Spleen (tissue), 11 donors: ENCODE measurements at regions not wholly inside any gene's neighbourhood (a gene's known extent, or its start where the extent isn't known, plus 50 kb on each side); places are given as distances from the start of the nearest gene placed in this dataset.
A peak's percentile ranks its signal among the peaks of the same experiment; 100 is the strongest.

ENCODE experiments used
- DNase-seq: peaks from one replicate; pipeline ENCODE4 v3.0.0-alpha.2; 2020
- H3K27ac ChIP-seq, 8 donors: fragments of 200-600 bp; sonication (generic) in 7 of 8; 1 replicate in 4 of 8; 2 replicates in 4 of 8; pipeline versions ENCODE4 v1.5.0 to v1.8.0; 2016 to 2021; ENCODE audit warnings: inconsistent platforms in 4 of 8, mild to moderate bottlenecking in 4 of 8, moderate library complexity in 1 of 8
- H3K27me3 ChIP-seq, 7 donors: fragments of 200-600 bp; sonication (generic) in 6 of 7; replicated peaks in 1 of 7; 1 replicate in 4 of 7; 2 replicates in 3 of 7; pipeline versions ENCODE4 v1.5.0 to v1.8.0; 2016 to 2021; ENCODE audit warnings: inconsistent platforms in 3 of 7, mild to moderate bottlenecking in 1 of 7
- H3K36me3 ChIP-seq, 6 donors: fragments of 200-600 bp; sonication (generic) in 5 of 6; 1 replicate in 4 of 6; 2 replicates in 2 of 6; pipeline versions ENCODE4 v1.5.0 to v1.8.0; 2016 to 2021; ENCODE audit warnings: inconsistent platforms in 2 of 6
- H3K4me1 ChIP-seq, 6 donors: fragments of 200-600 bp; sonication (generic) in 5 of 6; 1 replicate in 3 of 6; 2 replicates in 3 of 6; pipeline versions ENCODE4 v1.5.0 to v1.8.0; 2016 to 2021; ENCODE audit warnings: inconsistent platforms in 3 of 6
- H3K4me3 ChIP-seq, 8 donors: fragments of 200-600 bp; sonication (generic) in 7 of 8; 1 replicate in 4 of 8; 2 replicates in 4 of 8; pipeline versions ENCODE4 v1.5.0 to v1.8.0; 2016 to 2021; ENCODE audit warnings: inconsistent platforms in 4 of 8, mild to moderate bottlenecking in 4 of 8, moderate library complexity in 2 of 8
- H3K9me3 ChIP-seq, 8 donors: fragments of 200-600 bp; sonication (generic) in 7 of 8; 1 replicate in 4 of 8; 2 replicates in 4 of 8; pipeline versions ENCODE4 v1.5.0 to v1.8.0; 2016 to 2021; ENCODE audit warnings: inconsistent platforms in 4 of 8
- CTCF ChIP-seq, 11 experiments: fragments of 200-600 bp in 7 of 11; fragments of 450-650 bp in 4 of 11; sonication (generic) in 4 of 11; IDR thresholded peaks in 8 of 11; conservative IDR thresholded peaks in 3 of 11; 1 replicate in 7 of 11; 2 replicates in 4 of 11; pipeline versions ENCODE4 v1.4.0 to v1.8.0; 2016 to 2021; ENCODE audit warnings: antibody characterized with exemption in 11 of 11, inconsistent platforms in 4 of 11, mild to moderate bottlenecking in 1 of 11
- POLR2A ChIP-seq, 3 donors: fragments of 450-650 bp; IDR thresholded peaks; one replicate each; pipeline ENCODE4 v1.5.1; 2017; ENCODE audit warnings: antibody characterized with exemption in 3 of 3, mild to moderate bottlenecking in 1 of 3
- POLR2AphosphoS5 ChIP-seq, 3 donors: sonication (generic); formaldehyde crosslinking; IDR thresholded peaks; one replicate each; pipeline ENCODE4 v1.5.1; 2017; ENCODE audit warnings: antibody characterized with exemption in 3 of 3
- WGBS, 5 donors: extraction: QIAGEN DNeasy Blood & Tissue Kit in 3 of 5; methylation state at CpG; one replicate each; pipeline versions ENCODE4 v1.1.5 to v1.1.7; 2013 to 2018; 5-methylcytosine and 5-hydroxymethylcytosine counted together
- intact Hi-C: fragments of 100-400 bp; cut with DNase I; formaldehyde crosslinking; loops from one replicate; pipeline ENCODE4 v1.15.0; 2023; ENCODE audit warnings: low total_unique reads
- donor health status: healthy with polysubstance abuse.
- donor health status: DM: no; HTN: no; CAD: no; lungs with moderate emphysema.
- donor health status: DM: no; HTN: no; CAD: no.
- donor health status: Bipolar disorder and iron deficiency.
- donor health status: healthy.
- donor health status: DM: no; HTN: no; CAD: no.
- donor health status: DM: yes; HTN: yes; CAD: no.

DNA sequence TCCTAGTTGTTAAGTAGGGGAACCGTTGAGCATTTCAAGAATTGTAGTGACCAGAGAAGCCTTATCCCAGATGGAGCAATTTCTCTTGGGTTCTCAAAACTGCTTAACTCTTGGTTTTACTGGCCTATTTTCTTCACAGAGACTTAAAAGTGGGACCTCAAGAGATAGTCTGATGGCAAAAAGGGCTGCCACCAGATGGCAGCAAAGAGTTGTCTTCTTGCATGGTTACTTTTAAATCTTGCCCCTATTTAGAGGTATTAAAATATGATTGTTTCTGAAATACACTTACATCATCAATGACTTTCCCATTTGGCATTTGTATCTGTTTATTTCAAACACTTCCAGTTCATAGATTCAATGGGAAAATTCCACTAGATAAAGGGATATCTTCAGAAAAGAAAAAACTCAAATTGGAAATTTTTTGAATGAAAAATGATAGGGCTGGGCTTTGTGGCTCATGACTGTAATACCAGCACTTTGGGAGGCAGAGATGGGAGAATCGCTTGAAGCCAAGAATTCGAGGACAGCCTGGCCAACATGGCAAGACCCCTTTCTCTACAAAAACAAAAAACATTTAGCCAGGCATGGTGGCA lies 69.9 kb upstream of the CNTN1 start:
- H3K4me3 ChIP-seq: no peak overlapping the region
- TF ChIP-seq POLR2AphosphoS5 (IDR thresholded peaks at IDR 0.05) (no peak), CTCF (IDR thresholded peaks at IDR 0.05 in 8 of 11, conservative IDR thresholded peaks at IDR 0.05 in 3 of 11) (peak in 10 of 11 experiments; percentile 27 to 72 (median 48)), POLR2A (IDR thresholded peaks at IDR 0.05) (no peak)
- WGBS, 5 donors: 38 to 53% (median 40%) methylated on average over 3 of the region's 3 CpGs
- no peaks in the 10 kb centered on the region for H3K9me3 ChIP-seq
- H3K27me3 ChIP-seq: no peaks in the 10 kb centered on the region
- H3K4me1 ChIP-seq: no peaks in the 10 kb centered on the region
- no peak overlapping the region for H3K27ac ChIP-seq
- intact Hi-C loops: loop anchor here (5.0 kb wide), 1 partner anchor 300 kb away; no protein-coding TSS in a partner anchor
- DNase-seq: no peak
- no peaks in the 10 kb centered on the region for H3K36me3 ChIP-seq

DNA sequence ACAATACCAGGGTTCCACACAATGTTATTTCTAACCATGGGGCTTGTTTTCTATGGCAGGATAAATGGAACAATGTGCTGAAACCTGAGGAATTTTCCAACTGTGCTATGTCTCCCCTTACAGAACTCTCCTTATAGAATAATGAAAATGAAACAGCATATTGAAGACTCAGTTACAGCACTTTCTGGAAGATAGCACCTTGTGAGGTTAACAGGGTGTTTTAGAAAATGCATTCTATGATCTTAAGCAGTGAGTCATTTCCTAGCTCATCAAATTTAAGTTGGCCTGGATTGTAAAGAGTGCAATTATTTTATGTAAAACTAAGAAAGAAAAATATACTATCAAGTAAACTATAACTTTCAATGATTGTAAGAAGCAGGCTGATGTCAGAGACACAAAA lies 60.1 kb upstream of the CNTN1 start:
- H3K27ac ChIP-seq: no peak overlapping the region
- H3K9me3 ChIP-seq: peaks cover 0 to 1% (median 0%) of the 10 kb centered on the region in 8 donors
- no peak overlapping the region for H3K4me3 ChIP-seq
- H3K4me1 ChIP-seq: no peaks in the 10 kb centered on the region
- H3K36me3 ChIP-seq: no peaks in the 10 kb centered on the region
- no peaks in the 10 kb centered on the region for H3K27me3 ChIP-seq
- intact Hi-C loops: no loop called here
- DNase-seq: no peak
- TF ChIP-seq POLR2A (IDR thresholded peaks at IDR 0.05) (no peak), CTCF (IDR thresholded peaks at IDR 0.05 in 8 of 11, conservative IDR thresholded peaks at IDR 0.05 in 3 of 11) (no peak), POLR2AphosphoS5 (IDR thresholded peaks at IDR 0.05) (no peak)

GRCh38 chr12:40632933-40633332 lies 59.3 kb upstream of the CNTN1 start:
- Histone ChIP-seq H3K4me1 (no peaks in the 10 kb centered on the region), H3K36me3 (no peaks in the 10 kb centered on the region), H3K4me3 (no peak overlapping the region), H3K27ac (no peak overlapping the region), H3K27me3 (no peaks in the 10 kb centered on the region), H3K9me3 (peaks cover 0 to 6% (median 0%) of the 10 kb centered on the region in 8 donors)
- no peak for DNase-seq
- TF ChIP-seq POLR2A (IDR thresholded peaks at IDR 0.05) (no peak), CTCF (IDR thresholded peaks at IDR 0.05 in 8 of 11, conservative IDR thresholded peaks at IDR 0.05 in 3 of 11) (no peak), POLR2AphosphoS5 (IDR thresholded peaks at IDR 0.05) (no peak)
- intact Hi-C loops: no loop called here
- WGBS, 5 donors: 64 to 90% (median 74%) methylated on average over 3 of the region's 3 CpGs

- H3K4me3 ChIP-seq: no peak overlapping the region
- H3K27me3 ChIP-seq: no peaks in the 10 kb centered on the region
Observed at GRCh38 chr12:40634517-40635131, 57.6 kb upstream of the CNTN1 start.

More at GRCh38 chr12:40634517-40635131, 57.6 kb upstream of the CNTN1 start:
- intact Hi-C loops: no loop called here
- no peak for DNase-seq
- no peak for TF ChIP-seq POLR2AphosphoS5 (IDR thresholded peaks at IDR 0.05)
- no peak for TF ChIP-seq CTCF (IDR thresholded peaks at IDR 0.05 in 8 of 11, conservative IDR thresholded peaks at IDR 0.05 in 3 of 11)
- no peak for TF ChIP-seq POLR2A (IDR thresholded peaks at IDR 0.05)
- H3K4me1 ChIP-seq: no peaks in the 10 kb centered on the region
- no peaks in the 10 kb centered on the region for H3K36me3 ChIP-seq
- 78 to 91% (median 81%) methylated on average over 3 of the region's 3 CpGs for WGBS, 5 donors
- no peak overlapping the region for H3K27ac ChIP-seq
- peaks cover 0 to 15% (median 0%) of the 10 kb centered on the region in 8 donors for H3K9me3 ChIP-seq
